Left lobe of liver (tissue), 2 donors: ENCODE measurements at regions not wholly inside any gene's neighbourhood (a gene's known extent, or its start where the extent isn't known, plus 50 kb on each side); places are given as distances from the start of the nearest gene placed in this dataset.
A peak's percentile ranks its signal among the peaks of the same experiment; 100 is the strongest.

Experiments
- ATAC-seq: fragments of 200-7000 bp; cut with Tn5 transposase; one replicate; pipeline ENCODE4 v1.9.1; 2020; ENCODE audit warnings: mild to moderate bottlenecking, moderate library complexity
- DNase-seq: peaks from one replicate; pipeline ENCODE4 v3.0.0-alpha.2; 2020; ENCODE audit warnings: low spot score
- donor health status: DM: no; HTN: no; CAD: no; lungs with moderate emphysema.
- donor health status: DM: no; HTN: yes; CAD: no.

GRCh38 chr1:81634294-81634693 lies 166.4 kb upstream of the ADGRL2 start:
- DNase-seq (no peak), ATAC-seq (no peak)

GRCh38 chr1:81619156-81619555 lies 181.6 kb upstream of the ADGRL2 start:
- no peak for DNase-seq
- ATAC-seq, result no peak

- DNase-seq, result no peak
- ATAC-seq, result no peak
These were observed 182.4 kb upstream of the ADGRL2 start for GRCh38 chr1:81618376-81618775.

GRCh38 chr1:81617308-81617967 lies 183.3 kb upstream of the ADGRL2 start:
- ATAC-seq (no peak), DNase-seq (no peak)

GRCh38 chr1:81613803-81614202 lies 186.9 kb upstream of the ADGRL2 start:
- ATAC-seq (no peak), DNase-seq (no peak)

- DNase-seq (no peak), ATAC-seq (no peak)
These were observed 192.8 kb upstream of the ADGRL2 start for GRCh38 chr1:81607924-81608323.

- no peak for DNase-seq
- no peak for ATAC-seq
These were observed 193.6 kb upstream of the ADGRL2 start for GRCh38 chr1:81607086-81607485.

- no peak for DNase-seq
These were observed 194.1 kb upstream of the ADGRL2 start for GRCh38 chr1:81606656-81607055.

GRCh38 chr1:81605023-81605422 lies 195.7 kb upstream of the ADGRL2 start:
- ATAC-seq, result no peak
- no peak for DNase-seq

More at GRCh38 chr1:81606656-81607055, 194.1 kb upstream of the ADGRL2 start:
- no peak for ATAC-seq

GRCh38 chr1:81600878-81601622 lies 199.7 kb upstream of the ADGRL2 start:
- no peak for DNase-seq
- ATAC-seq, result no peak

GRCh38 chr1:81600363-81600762 lies 200.4 kb upstream of the ADGRL2 start:
- no peak for DNase-seq
- no peak for ATAC-seq

GRCh38 chr1:81598623-81599022 lies 202.1 kb upstream of the ADGRL2 start:
- ATAC-seq, result no peak

GRCh38 chr1:81597720-81598426 lies 202.9 kb upstream of the ADGRL2 start:
- peak; percentile 86 for ATAC-seq

More at GRCh38 chr1:81598623-81599022, 202.1 kb upstream of the ADGRL2 start:
- DNase-seq, result no peak

GRCh38 chr1:81596341-81596740 lies 204.4 kb upstream of the ADGRL2 start:
- DNase-seq, result no peak
- no peak for ATAC-seq

More at GRCh38 chr1:81597720-81598426, 202.9 kb upstream of the ADGRL2 start:
- no peak for DNase-seq

- DNase-seq (no peak), ATAC-seq (peak; percentile 70)
These were observed 206.5 kb upstream of the ADGRL2 start for GRCh38 chr1:81594206-81594605.

- no peak for DNase-seq
- ATAC-seq, result no peak
These were observed 208.5 kb upstream of the ADGRL2 start for GRCh38 chr1:81592233-81592632.

- no peak for DNase-seq
- no peak for ATAC-seq
These were observed 210.6 kb upstream of the ADGRL2 start for GRCh38 chr1:81590171-81590570.

- ATAC-seq (no peak), DNase-seq (no peak)
These were observed 212.6 kb upstream of the ADGRL2 start for GRCh38 chr1:81588149-81588548.

GRCh38 chr1:81587426-81587825 lies 213.3 kb upstream of the ADGRL2 start:
- no peak for DNase-seq
- ATAC-seq, result no peak

GRCh38 chr1:81585371-81585770 lies 215.4 kb upstream of the ADGRL2 start:
- ATAC-seq (peak; percentile 30), DNase-seq (no peak)

- DNase-seq (no peak), ATAC-seq (no peak)
These were observed 216.3 kb upstream of the ADGRL2 start for GRCh38 chr1:81584398-81584797.

- no peak for DNase-seq
- ATAC-seq, result peak; percentile 17
These were observed 216.9 kb upstream of the ADGRL2 start for GRCh38 chr1:81583878-81584277.
